GM12878 (cell line): ENCODE measurements at regions not wholly inside any gene's neighbourhood (a gene's known extent, or its start where the extent isn't known, plus 50 kb on each side); places are given as distances from the start of the nearest gene placed in this dataset.

Experiments used
- ATAC-seq: fragments of 200-7000 bp; cut with Tn5 transposase; 3 replicates; pipeline ENCODE4 v1.9.1; 2020; ENCODE audit warnings: mild to moderate bottlenecking, moderate library complexity
- BruUV-seq: library from RNA; stranded (reverse); fragments of 400-500 nt; replicated peaks from 2 replicates; lab custom pipeline; 2021; lab: Mats Ljungman, UMichigan
- CTCF ChIA-PET: fragments of 300-600 bp; sonication (Branson Sonifier 250); formaldehyde crosslinking; extraction: SDS; loops from one replicate; lab custom pipeline; 2021; ENCODE audit warnings: inconsistent platforms; lab: Yijun Ruan, JAX
- POLR2A ChIA-PET: fragments of 350-600 bp; formaldehyde crosslinking; extraction: SDS; loops from one replicate; lab custom pipeline; 2021; ENCODE audit warnings: inconsistent platforms; lab: Charles Lee
- RAD21 ChIA-PET: fragments of 300-600 bp; sonication (Branson Sonifier 250); formaldehyde crosslinking; loops from one replicate; lab custom pipeline; 2023; ENCODE audit warnings: antibody characterized with exemption; ENCODE audit not compliant: unreplicated experiment; lab: Charles Lee
- SMC1A ChIA-PET: fragments of 300-600 bp; sonication (Branson Sonifier 250); formaldehyde crosslinking; loops from one replicate; lab custom pipeline; 2023; ENCODE audit not compliant: unreplicated experiment, uncharacterized antibody; lab: Charles Lee
- DNase-seq: peaks from one replicate; pipeline ENCODE4 v3.0.0-alpha.2; 2011; ENCODE audit warnings: low read depth, low spot score
- FAIRE-seq: peaks from 3 replicates; lab custom pipeline; 2011; peaks lifted over from hg19 to GRCh38; lab: Jason Lieb, UNC
- H2AFZ ChIP-seq: 2 replicates; pipeline ENCODE4 v1.6.0; 2011; ENCODE audit warnings: low read depth, low read length, control low read depth; ENCODE audit not compliant: control insufficient read depth
- H3K27ac ChIP-seq: 2 replicates; pipeline ENCODE4 v1.5.1; 2011; ENCODE audit warnings: control low read depth; ENCODE audit not compliant: control insufficient read depth, insufficient read depth
- H3K27me3 ChIP-seq, 2 experiments: replicated peaks in 1 of 2; 2 replicates each; pipeline versions ENCODE4 v1.6.0 to v1.6.1; 2011; ENCODE audit warnings: low read length in 1 of 2; ENCODE audit not compliant: control insufficient read depth in 2 of 2, insufficient read depth in 2 of 2
- H3K36me3 ChIP-seq, 2 experiments: 2 replicates each; pipeline ENCODE4 v1.5.1; 2011; ENCODE audit warnings: low read length in 1 of 2; ENCODE audit not compliant: control insufficient read depth in 2 of 2, insufficient read depth in 2 of 2
- H3K4me1 ChIP-seq: 2 replicates; pipeline ENCODE4 v1.6.1; 2011; ENCODE audit warnings: mild to moderate bottlenecking, low read length, moderate library complexity, mixed read lengths; ENCODE audit not compliant: control insufficient read depth, insufficient read depth
- H3K4me2 ChIP-seq: 2 replicates; pipeline ENCODE4 v1.6.0; 2011; ENCODE audit warnings: control low read depth; ENCODE audit not compliant: control insufficient read depth, insufficient read depth
- H3K4me3 ChIP-seq: fragments of 200-600 bp; sonication (generic); 2 replicates; pipeline ENCODE4 v1.5.1; 2016
- H3K79me2 ChIP-seq: 2 replicates; pipeline ENCODE4 v1.6.0; 2011; ENCODE audit warnings: low read length; ENCODE audit not compliant: control insufficient read depth, insufficient read depth
- H3K9ac ChIP-seq: 2 replicates; pipeline ENCODE4 v1.8.0; 2011; ENCODE audit warnings: low read length, control low read depth, mixed read lengths; ENCODE audit not compliant: control insufficient read depth, insufficient read depth
- H3K9me3 ChIP-seq: replicated peaks from 3 replicates; pipeline ENCODE4 v1.5.1; 2011; ENCODE audit warnings: mild to moderate bottlenecking, low read length; ENCODE audit not compliant: control insufficient read depth, insufficient read depth
- H4K20me1 ChIP-seq: 2 replicates; pipeline ENCODE4 v1.6.0; 2011; ENCODE audit not compliant: control insufficient read depth, insufficient read depth
- RUNX3 ChIP-seq: IDR thresholded peaks from 2 replicates; pipeline ENCODE4 v1.6.1; 2012; ENCODE audit warnings: low read length, inconsistent platforms
- WGBS: methylation state at CpG from one replicate; pipeline ENCODE4 v1.1.6; 2016; ENCODE audit warnings: low lambda C conversion rate; ENCODE audit not compliant: insufficient replicate concordance, insufficient coverage; ENCODE audit errors: missing lambda C conversion rate; 5-methylcytosine and 5-hydroxymethylcytosine counted together
- in situ Hi-C: fragments of 300-500 bp; cut with MboI; formaldehyde crosslinking; loops from 9 replicates; pipeline ENCODE4 v1.14.3; 2018; ENCODE audit warnings: mixed read lengths
- intact Hi-C: fragments of 100-400 bp; cut with micrococcal nuclease; formaldehyde crosslinking; loops from one replicate; pipeline ENCODE4 v1.14.2; 2022; ENCODE audit not compliant: unreplicated experiment
- TF ChIP-seq, protein P1 (sequence below): fragments of 450-650 bp; IDR thresholded peaks from 2 replicates; pipeline ENCODE4 v1.6.1; 2014; ENCODE audit warnings: mild to moderate bottlenecking
- TF ChIP-seq, protein P2 (sequence below): fragments of 450-650 bp; IDR thresholded peaks from 2 replicates; pipeline ENCODE4 v1.6.1; 2017; ENCODE audit warnings: mild to moderate bottlenecking
- TF ChIP-seq, protein P3 (sequence below): fragments of 450-650 bp; IDR thresholded peaks from 2 replicates; pipeline ENCODE4 v1.6.1; 2017; ENCODE audit warnings: borderline replicate concordance

DNA sequence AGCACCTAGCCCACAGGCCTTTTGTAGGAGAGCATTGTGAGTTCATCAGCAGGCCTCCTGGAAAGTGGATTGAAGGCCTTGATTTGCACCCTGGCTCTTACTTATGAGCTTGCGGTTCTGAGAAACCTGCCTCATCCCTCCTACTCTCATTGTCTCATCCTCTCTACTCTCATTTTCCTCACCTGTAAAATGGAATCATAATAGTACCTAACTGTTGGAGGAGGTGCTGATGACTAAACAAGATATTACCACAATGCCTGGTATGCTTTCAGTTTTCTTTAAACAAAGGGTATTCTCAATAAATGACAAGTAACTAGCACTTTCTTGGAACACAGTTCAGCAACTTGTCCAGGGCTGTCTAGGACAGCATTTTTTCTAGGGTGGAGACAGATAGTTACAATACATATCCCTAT, 243.1 kb upstream of the MAF start (continued):
- TF ChIP-seq, protein P1, sequence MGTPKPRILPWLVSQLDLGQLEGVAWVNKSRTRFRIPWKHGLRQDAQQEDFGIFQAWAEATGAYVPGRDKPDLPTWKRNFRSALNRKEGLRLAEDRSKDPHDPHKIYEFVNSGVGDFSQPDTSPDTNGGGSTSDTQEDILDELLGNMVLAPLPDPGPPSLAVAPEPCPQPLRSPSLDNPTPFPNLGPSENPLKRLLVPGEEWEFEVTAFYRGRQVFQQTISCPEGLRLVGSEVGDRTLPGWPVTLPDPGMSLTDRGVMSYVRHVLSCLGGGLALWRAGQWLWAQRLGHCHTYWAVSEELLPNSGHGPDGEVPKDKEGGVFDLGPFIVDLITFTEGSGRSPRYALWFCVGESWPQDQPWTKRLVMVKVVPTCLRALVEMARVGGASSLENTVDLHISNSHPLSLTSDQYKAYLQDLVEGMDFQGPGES, result no peak

DNA sequence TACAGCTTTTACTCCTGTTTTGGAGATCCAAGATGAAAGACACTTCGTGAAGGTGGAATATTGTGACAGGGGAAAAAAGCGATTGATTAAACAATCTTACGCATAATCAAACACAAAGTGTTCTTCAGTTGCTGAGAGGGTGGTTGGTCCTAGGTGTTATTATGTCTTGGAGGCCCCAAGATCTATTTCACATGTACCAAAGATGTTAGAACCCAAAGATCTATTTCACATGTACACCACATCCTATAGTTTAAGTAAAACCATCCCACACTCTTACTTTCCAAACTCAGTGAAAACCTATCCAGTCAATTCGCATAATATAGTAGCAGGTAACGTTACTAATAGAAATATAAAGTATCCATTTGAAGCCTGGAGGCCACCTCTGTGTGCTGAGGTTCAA, 242.6 kb upstream of the MAF start:
- no peaks in the 10 kb centered on the region; the same call in 2 of the 3 replicates for H3K9me3 ChIP-seq
- SMC1A ChIA-PET, result no interaction called here
- CTCF ChIA-PET, result no interaction called here
- H3K4me3 ChIP-seq, result no peak overlapping the region
- H4K20me1 ChIP-seq, result no peaks in the 10 kb centered on the region
- no peaks in the 10 kb centered on the region for H3K27me3 ChIP-seq
- no TSS peak for BruUV-seq
- H3K36me3 ChIP-seq, result no peaks in the 10 kb centered on the region
- H3K27ac ChIP-seq, result no peak overlapping the region; the same call in 1 of the 2 replicates
- no peak overlapping the region for H3K4me2 ChIP-seq
- in situ Hi-C loops, result no loop called here
- RAD21 ChIA-PET, result no interaction called here
- no peak overlapping the region for H2AFZ ChIP-seq
- no peak for FAIRE-seq
- H3K79me2 ChIP-seq, result no peaks in the 10 kb centered on the region
- H3K9ac ChIP-seq, result no peak overlapping the region
- POLR2A ChIA-PET, result no interaction called here
- 38% methylated on average over 5 of the region's 5 CpGs for WGBS
- TF ChIP-seq, protein P2, sequence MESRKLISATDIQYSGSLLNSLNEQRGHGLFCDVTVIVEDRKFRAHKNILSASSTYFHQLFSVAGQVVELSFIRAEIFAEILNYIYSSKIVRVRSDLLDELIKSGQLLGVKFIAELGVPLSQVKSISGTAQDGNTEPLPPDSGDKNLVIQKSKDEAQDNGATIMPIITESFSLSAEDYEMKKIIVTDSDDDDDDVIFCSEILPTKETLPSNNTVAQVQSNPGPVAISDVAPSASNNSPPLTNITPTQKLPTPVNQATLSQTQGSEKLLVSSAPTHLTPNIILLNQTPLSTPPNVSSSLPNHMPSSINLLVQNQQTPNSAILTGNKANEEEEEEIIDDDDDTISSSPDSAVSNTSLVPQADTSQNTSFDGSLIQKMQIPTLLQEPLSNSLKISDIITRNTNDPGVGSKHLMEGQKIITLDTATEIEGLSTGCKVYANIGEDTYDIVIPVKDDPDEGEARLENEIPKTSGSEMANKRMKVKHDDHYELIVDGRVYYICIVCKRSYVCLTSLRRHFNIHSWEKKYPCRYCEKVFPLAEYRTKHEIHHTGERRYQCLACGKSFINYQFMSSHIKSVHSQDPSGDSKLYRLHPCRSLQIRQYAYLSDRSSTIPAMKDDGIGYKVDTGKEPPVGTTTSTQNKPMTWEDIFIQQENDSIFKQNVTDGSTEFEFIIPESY, result no peak
- TF ChIP-seq RUNX3, result no peak
- TF ChIP-seq, protein P3, sequence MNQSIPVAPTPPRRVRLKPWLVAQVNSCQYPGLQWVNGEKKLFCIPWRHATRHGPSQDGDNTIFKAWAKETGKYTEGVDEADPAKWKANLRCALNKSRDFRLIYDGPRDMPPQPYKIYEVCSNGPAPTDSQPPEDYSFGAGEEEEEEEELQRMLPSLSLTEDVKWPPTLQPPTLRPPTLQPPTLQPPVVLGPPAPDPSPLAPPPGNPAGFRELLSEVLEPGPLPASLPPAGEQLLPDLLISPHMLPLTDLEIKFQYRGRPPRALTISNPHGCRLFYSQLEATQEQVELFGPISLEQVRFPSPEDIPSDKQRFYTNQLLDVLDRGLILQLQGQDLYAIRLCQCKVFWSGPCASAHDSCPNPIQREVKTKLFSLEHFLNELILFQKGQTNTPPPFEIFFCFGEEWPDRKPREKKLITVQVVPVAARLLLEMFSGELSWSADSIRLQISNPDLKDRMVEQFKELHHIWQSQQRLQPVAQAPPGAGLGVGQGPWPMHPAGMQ, result no peak
- no peak for ATAC-seq
- no peak for DNase-seq
- H3K4me1 ChIP-seq, result peaks cover 25% of the 10 kb centered on the region
- intact Hi-C loops, result no loop called here
